OCI-LY1 (cell line): ENCODE measurements at regions not wholly inside any gene's neighbourhood (a gene's known extent, or its start where the extent isn't known, plus 50 kb on each side); places are given as distances from the start of the nearest gene placed in this dataset.

ENCODE experiments used
- CTCF ChIP-seq: fragments of 200-600 bp; sonication (generic), shearing (Covaris generic); IDR thresholded peaks from 2 replicates; pipeline ENCODE4 v1.5.1; 2017; ENCODE audit warnings: mild to moderate bottlenecking, antibody characterized with exemption, low read length, moderate library complexity, mixed read lengths
- EZH2 ChIP-seq: fragments of 200-600 bp; sonication (generic), shearing (Covaris generic); IDR thresholded peaks from 2 replicates; pipeline ENCODE4 v1.8.0; 2017; ENCODE audit warnings: borderline replicate concordance, mixed run types, mild to moderate bottlenecking, antibody characterized with exemption, low read length, moderate library complexity, mixed read lengths

- TF ChIP-seq CTCF (no peak), EZH2 (no peak)
These were observed 109.1 kb downstream of the PFKFB3 start for GRCh38 chr10:6311700-6312330.
